ENCODE measurements at regions not wholly inside any gene's neighbourhood (a gene's known extent, or its start where the extent isn't known, plus 50 kb on each side); places are given as distances from the start of the nearest gene placed in this dataset.

GRCh38 chr3:190222916-190223315 lies 99.3 kb downstream of the CLDN1 start:
- TF ChIP-seq, protein P1, sequence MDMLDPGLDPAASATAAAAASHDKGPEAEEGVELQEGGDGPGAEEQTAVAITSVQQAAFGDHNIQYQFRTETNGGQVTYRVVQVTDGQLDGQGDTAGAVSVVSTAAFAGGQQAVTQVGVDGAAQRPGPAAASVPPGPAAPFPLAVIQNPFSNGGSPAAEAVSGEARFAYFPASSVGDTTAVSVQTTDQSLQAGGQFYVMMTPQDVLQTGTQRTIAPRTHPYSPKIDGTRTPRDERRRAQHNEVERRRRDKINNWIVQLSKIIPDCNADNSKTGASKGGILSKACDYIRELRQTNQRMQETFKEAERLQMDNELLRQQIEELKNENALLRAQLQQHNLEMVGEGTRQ (IDR thresholded peaks at IDR 0.05; ENCODE audit: low read depth, low read length), result no peak
- TF ChIP-seq, protein P2, sequence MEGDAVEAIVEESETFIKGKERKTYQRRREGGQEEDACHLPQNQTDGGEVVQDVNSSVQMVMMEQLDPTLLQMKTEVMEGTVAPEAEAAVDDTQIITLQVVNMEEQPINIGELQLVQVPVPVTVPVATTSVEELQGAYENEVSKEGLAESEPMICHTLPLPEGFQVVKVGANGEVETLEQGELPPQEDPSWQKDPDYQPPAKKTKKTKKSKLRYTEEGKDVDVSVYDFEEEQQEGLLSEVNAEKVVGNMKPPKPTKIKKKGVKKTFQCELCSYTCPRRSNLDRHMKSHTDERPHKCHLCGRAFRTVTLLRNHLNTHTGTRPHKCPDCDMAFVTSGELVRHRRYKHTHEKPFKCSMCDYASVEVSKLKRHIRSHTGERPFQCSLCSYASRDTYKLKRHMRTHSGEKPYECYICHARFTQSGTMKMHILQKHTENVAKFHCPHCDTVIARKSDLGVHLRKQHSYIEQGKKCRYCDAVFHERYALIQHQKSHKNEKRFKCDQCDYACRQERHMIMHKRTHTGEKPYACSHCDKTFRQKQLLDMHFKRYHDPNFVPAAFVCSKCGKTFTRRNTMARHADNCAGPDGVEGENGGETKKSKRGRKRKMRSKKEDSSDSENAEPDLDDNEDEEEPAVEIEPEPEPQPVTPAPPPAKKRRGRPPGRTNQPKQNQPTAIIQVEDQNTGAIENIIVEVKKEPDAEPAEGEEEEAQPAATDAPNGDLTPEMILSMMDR (conservative IDR thresholded peaks at IDR 0.05; ENCODE audit: low read depth, low read length), result no peak
- TF ChIP-seq MXI1 (IDR thresholded peaks at IDR 0.05; ENCODE audit: borderline replicate concordance, low read depth, low read length) (no peak), POLR2A (IDR thresholded peaks at IDR 0.05; ENCODE audit: low read depth, low read length) (no peak), MAZ (IDR thresholded peaks at IDR 0.05; ENCODE audit: borderline replicate concordance, low read depth, low read length) (no peak), RFX5 (IDR thresholded peaks at IDR 0.05; ENCODE audit: low read depth, low read length) (no peak), NFE2L2 (IDR thresholded peaks at IDR 0.05; ENCODE audit: low read depth, low read length) (no peak)
